H9 (cell line): ENCODE measurements at regions not wholly inside any gene's neighbourhood (a gene's known extent, or its start where the extent isn't known, plus 50 kb on each side); places are given as distances from the start of the nearest gene placed in this dataset.

Experiments
- DNase-seq: peaks from one replicate; pipeline ENCODE4 v3.0.0-alpha.2; 2017
- H2AFZ ChIP-seq: one replicate; pipeline ENCODE4 v1.6.1; 2013; ENCODE audit warnings: mild to moderate bottlenecking, low read length, control low read depth, moderate library complexity
- H2AK5ac ChIP-seq: 2 replicates; pipeline ENCODE4 v1.6.1; 2013; ENCODE audit warnings: low read length, control low read depth, mixed read lengths; ENCODE audit not compliant: insufficient read length
- H2BK120ac ChIP-seq: one replicate; pipeline ENCODE4 v1.6.1; 2013; ENCODE audit warnings: low read depth, mild to moderate bottlenecking, low read length, control low read depth, inconsistent platforms; ENCODE audit not compliant: poor library complexity, severe bottlenecking
- H2BK12ac ChIP-seq: 2 replicates; pipeline ENCODE4 v1.6.1; 2013; ENCODE audit warnings: low read length, control low read depth, mixed read lengths, low read depth; ENCODE audit not compliant: insufficient read length
- H2BK15ac ChIP-seq: 2 replicates; pipeline ENCODE4 v1.6.1; 2013; ENCODE audit warnings: low read depth, low read length, control low read depth
- H2BK20ac ChIP-seq: one replicate; pipeline ENCODE4 v1.6.1; 2013; ENCODE audit warnings: low read depth, mild to moderate bottlenecking, low read length, control low read depth, inconsistent platforms; ENCODE audit not compliant: poor library complexity, severe bottlenecking
- H2BK5ac ChIP-seq: 2 replicates; pipeline ENCODE4 v1.6.1; 2013; ENCODE audit warnings: low read length, control low read depth, mixed read lengths; ENCODE audit not compliant: insufficient read length
- H3K14ac ChIP-seq: 2 replicates; pipeline ENCODE4 v1.6.1; 2013; ENCODE audit warnings: low read length, control low read depth; ENCODE audit not compliant: insufficient read depth
- H3K18ac ChIP-seq: 2 replicates; pipeline ENCODE4 v1.6.1; 2013; ENCODE audit warnings: low read depth, mild to moderate bottlenecking, mixed read lengths, low read length, control low read depth; ENCODE audit not compliant: insufficient read length
- H3K23ac ChIP-seq: 2 replicates; pipeline ENCODE4 v1.6.1; 2013; ENCODE audit warnings: low read length, control low read depth, mixed read lengths, low read depth; ENCODE audit not compliant: insufficient read length
- H3K23me2 ChIP-seq: 2 replicates; pipeline ENCODE4 v1.6.1; 2013; ENCODE audit warnings: low read depth, mild to moderate bottlenecking, mixed read lengths, low read length, control low read depth; ENCODE audit not compliant: insufficient read length, poor library complexity, severe bottlenecking
- H3K27ac ChIP-seq: 2 replicates; pipeline ENCODE4 v1.5.1; 2013; ENCODE audit warnings: low read length, control low read depth, mixed read lengths, low read depth; ENCODE audit not compliant: insufficient read length
- H3K27me3 ChIP-seq: 2 replicates; pipeline ENCODE4 v1.6.1; 2013; ENCODE audit warnings: low read length, control low read depth, inconsistent platforms; ENCODE audit not compliant: insufficient read depth
- H3K4ac ChIP-seq: 2 replicates; pipeline ENCODE4 v1.6.1; 2013; ENCODE audit warnings: low read depth, mild to moderate bottlenecking, control low read depth, inconsistent platforms, low read length, moderate library complexity
- H3K4me1 ChIP-seq: 2 replicates; pipeline ENCODE4 v1.6.1; 2013; ENCODE audit warnings: low read length, control low read depth, inconsistent platforms; ENCODE audit not compliant: insufficient read depth
- H3K4me2 ChIP-seq: 2 replicates; pipeline ENCODE4 v1.6.1; 2013; ENCODE audit warnings: low read length, control low read depth, mixed read lengths; ENCODE audit not compliant: insufficient read length, insufficient read depth
- H3K56ac ChIP-seq: 2 replicates; pipeline ENCODE4 v1.6.1; 2013; ENCODE audit warnings: low read depth, mild to moderate bottlenecking, mixed read lengths, low read length, control low read depth; ENCODE audit not compliant: insufficient read length
- H3K79me1 ChIP-seq: 2 replicates; pipeline ENCODE4 v1.6.1; 2013; ENCODE audit warnings: low read depth, mild to moderate bottlenecking, moderate library complexity, low read length, control low read depth, inconsistent platforms; ENCODE audit not compliant: insufficient read depth, poor library complexity, severe bottlenecking
- H3K79me2 ChIP-seq: 2 replicates; pipeline ENCODE4 v1.6.1; 2013; ENCODE audit warnings: low read length, control low read depth, inconsistent platforms; ENCODE audit not compliant: insufficient read depth
- H3K9ac ChIP-seq: 2 replicates; pipeline ENCODE4 v1.6.1; 2013; ENCODE audit warnings: low read length, control low read depth, mixed read lengths; ENCODE audit not compliant: insufficient read length; ENCODE audit errors: extremely low read depth
- H3K9me3 ChIP-seq: one replicate; pipeline ENCODE4 v1.6.1; 2013; ENCODE audit warnings: low read depth, low read length, inconsistent platforms; ENCODE audit not compliant: control insufficient read depth
- H3T11ph ChIP-seq: one replicate; pipeline ENCODE4 v1.6.1; 2013; ENCODE audit warnings: mild to moderate bottlenecking, low read length, control low read depth, inconsistent platforms
- H4K20me1 ChIP-seq: one replicate; pipeline ENCODE4 v1.6.1; 2013; ENCODE audit not compliant: control insufficient read depth, insufficient read length, insufficient read depth
- H4K5ac ChIP-seq: 2 replicates; pipeline ENCODE4 v1.6.1; 2013; ENCODE audit warnings: low read depth, mild to moderate bottlenecking, mixed read lengths, low read length, control low read depth; ENCODE audit not compliant: insufficient read length
- H4K8ac ChIP-seq: replicated peaks from 2 replicates; pipeline ENCODE4 v1.6.1; 2013; ENCODE audit warnings: low read length, control low read depth, mixed read lengths, low read depth; ENCODE audit not compliant: insufficient read length
- H4K91ac ChIP-seq: 2 replicates; pipeline ENCODE4 v1.6.1; 2013; ENCODE audit warnings: low read depth, mild to moderate bottlenecking, moderate library complexity, mixed read lengths, low read length, control low read depth; ENCODE audit not compliant: insufficient read length
- H3K27ac Mint-ChIP-seq, 3 experiments: 2 replicates in 2 of 3; 3 replicates in 1 of 3; pipeline ENCODE4 v1.8.0; 2020 to 2021; ENCODE audit warnings: mixed read lengths in 3 of 3, mild to moderate bottlenecking in 1 of 3, moderate library complexity in 1 of 3
- H3K27me3 Mint-ChIP-seq: 2 replicates; pipeline ENCODE4 v1.8.0; 2021; ENCODE audit warnings: low read depth, mild to moderate bottlenecking, moderate library complexity, mixed read lengths
- H3K36me3 Mint-ChIP-seq, 3 experiments: 2 replicates in 2 of 3; 3 replicates in 1 of 3; pipeline ENCODE4 v1.8.0; 2020 to 2021; ENCODE audit warnings: low read depth in 3 of 3, mixed read lengths in 3 of 3; ENCODE audit not compliant: insufficient read depth in 1 of 3
- H3K4me1 Mint-ChIP-seq, 2 experiments: 2 replicates each; pipeline ENCODE4 v1.8.0; 2020; ENCODE audit warnings: mixed read lengths in 2 of 2
- H3K4me3 Mint-ChIP-seq, 2 experiments: 2 replicates in 1 of 2; 3 replicates in 1 of 2; pipeline ENCODE4 v1.8.0; 2020 to 2021; ENCODE audit warnings: mild to moderate bottlenecking in 2 of 2, mixed read lengths in 2 of 2, moderate library complexity in 1 of 2
- H3K9me3 Mint-ChIP-seq, 2 experiments: 2 replicates in 1 of 2; 3 replicates in 1 of 2; pipeline ENCODE4 v1.8.0; 2020; ENCODE audit warnings: mild to moderate bottlenecking in 2 of 2, mixed read lengths in 2 of 2, moderate library complexity in 1 of 2
- CTCF ChIP-seq: fragments of 200-600 bp; sonication (generic); conservative IDR thresholded peaks from 3 replicates; pipeline ENCODE4 v1.8.0; 2021; ENCODE audit warnings: antibody characterized with exemption, mild to moderate bottlenecking
- WGBS: extraction: QIAGEN DNeasy Blood & Tissue Kit; methylation state at CpG from one replicate; pipeline ENCODE4 v1.1.7; 2013; ENCODE audit warnings: missing lambda C conversion rate, low lambda C conversion rate, mixed read lengths; ENCODE audit not compliant: insufficient read length; ENCODE audit errors: extremely low coverage; 5-methylcytosine and 5-hydroxymethylcytosine counted together

DNA sequence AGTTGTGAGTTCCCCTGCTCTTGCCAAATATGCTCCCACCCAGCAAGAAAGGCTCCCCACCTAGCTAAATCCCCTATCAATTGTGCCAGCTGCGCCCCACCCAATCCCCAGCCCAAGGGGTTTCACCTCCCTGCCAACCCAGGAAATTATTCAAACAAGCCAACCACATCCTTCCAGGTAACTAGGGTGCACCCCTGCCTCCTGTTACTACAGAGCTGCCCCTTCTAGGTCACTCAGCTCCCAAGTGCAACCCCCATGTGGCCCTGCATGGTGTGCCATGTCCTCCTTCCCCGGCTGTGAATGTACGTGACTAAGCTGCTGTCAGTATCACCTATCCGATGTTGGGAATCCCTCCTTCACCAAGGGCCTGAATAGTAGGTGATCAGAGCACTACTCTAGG lies 91.2 kb upstream of the LDAH start:
- no peak for DNase-seq
- no peak overlapping the region for H3K14ac ChIP-seq
- H2AK5ac ChIP-seq: no peak overlapping the region
- WGBS: no CpG with 5 or more reads among the region's 4 CpGs
- no peak overlapping the region for H4K8ac ChIP-seq
- no peak overlapping the region for H3K4me2 ChIP-seq
- H3K9me3 ChIP-seq: no peaks in the 10 kb centered on the region
- no peak overlapping the region for H3K9ac ChIP-seq
- no peak overlapping the region for H3K27ac Mint-ChIP-seq
- no peak overlapping the region for H2BK5ac ChIP-seq
- no peak overlapping the region for H2AFZ ChIP-seq
- H3K4me1 ChIP-seq: no peaks in the 10 kb centered on the region
- peaks cover 0 to 8% of the 10 kb centered on the region in 2 experiments; a peak in 2 of 4 replicates for H3K4me1 Mint-ChIP-seq
- H3T11ph ChIP-seq: no peak overlapping the region
- no peak overlapping the region for H4K5ac ChIP-seq
- no peak overlapping the region for H3K56ac ChIP-seq
- H3K27me3 Mint-ChIP-seq: peaks cover 10% of the 10 kb centered on the region
- no peaks in the 10 kb centered on the region for H3K79me1 ChIP-seq
- H2BK12ac ChIP-seq: no peak overlapping the region
- peaks cover 0 to 4% (median 3%) of the 10 kb centered on the region in 3 experiments; a peak in 3 of 7 replicates for H3K36me3 Mint-ChIP-seq
- H3K9me3 Mint-ChIP-seq: peaks cover 17 to 30% of the 10 kb centered on the region in 2 experiments
- no peak overlapping the region for H4K91ac ChIP-seq
- H3K27me3 ChIP-seq: no peaks in the 10 kb centered on the region
- H3K23me2 ChIP-seq: no peaks in the 10 kb centered on the region
- H3K4ac ChIP-seq: no peak overlapping the region
- H2BK120ac ChIP-seq: no peak overlapping the region
- H2BK20ac ChIP-seq: no peak overlapping the region
- H3K23ac ChIP-seq: no peak overlapping the region
- no peak overlapping the region for H3K18ac ChIP-seq
- no peaks in the 10 kb centered on the region for H3K79me2 ChIP-seq
- H4K20me1 ChIP-seq: no peaks in the 10 kb centered on the region
- H2BK15ac ChIP-seq: no peak overlapping the region
- H3K27ac ChIP-seq: no peak overlapping the region
- H3K4me3 Mint-ChIP-seq: no peak overlapping the region; a peak in 1 of 5 replicates
- TF ChIP-seq CTCF: no peak
